Vagina (tissue), 2 donors: ENCODE measurements at regions not wholly inside any gene's neighbourhood (a gene's known extent, or its start where the extent isn't known, plus 50 kb on each side); places are given as distances from the start of the nearest gene placed in this dataset.

Source experiments
- DNase-seq, 2 donors: peaks; one replicate each; pipeline ENCODE4 v3.0.0-alpha.2; 2017; ENCODE audit errors: extremely low spot score in 2 of 2
- H3K27ac ChIP-seq: fragments of 200-600 bp; sonication (generic); one replicate; pipeline ENCODE4 v1.5.1; 2019
- H3K27me3 ChIP-seq: fragments of 200-600 bp; sonication (generic); one replicate; pipeline ENCODE4 v1.5.1; 2019
- H3K36me3 ChIP-seq, 2 donors: fragments of 200-600 bp; sonication (generic); one replicate each; pipeline ENCODE4 v1.5.1; 2017 to 2019
- H3K4me1 ChIP-seq: fragments of 200-600 bp; sonication (generic); one replicate; pipeline ENCODE4 v1.5.1; 2019
- H3K4me3 ChIP-seq, 2 donors: fragments of 200-600 bp; sonication (generic); 1 replicate in 1 of 2; 2 replicates in 1 of 2; pipeline ENCODE4 v1.5.1; 2016 to 2019
- H3K9me3 ChIP-seq: fragments of 200-600 bp; sonication (generic); one replicate; pipeline ENCODE4 v1.5.1; 2019
- POLR2A ChIP-seq, 2 donors: fragments of 450-650 bp; IDR thresholded peaks; one replicate each; pipeline ENCODE4 v1.6.1; 2017; ENCODE audit warnings: antibody characterized with exemption in 2 of 2, mild to moderate bottlenecking in 2 of 2, moderate library complexity in 2 of 2
- POLR2AphosphoS5 ChIP-seq, 2 donors: sonication (generic); formaldehyde crosslinking; IDR thresholded peaks; one replicate each; pipeline ENCODE4 v1.9.0; 2017; ENCODE audit warnings: antibody characterized with exemption in 2 of 2, mild to moderate bottlenecking in 2 of 2, low read depth in 1 of 2; ENCODE audit not compliant: insufficient read depth in 1 of 2
- intact Hi-C: fragments of 100-400 bp; cut with DNase I; formaldehyde crosslinking; loops from one replicate; pipeline ENCODE4 v1.15.1; 2023
- TF ChIP-seq, protein P1 (sequence below), 3 experiments: fragments of 450-650 bp in 2 of 3; fragments of 200-600 bp in 1 of 3; sonication (generic) in 1 of 3; IDR thresholded peaks; one replicate each; pipeline ENCODE4 v1.5.1; 2017 to 2019; ENCODE audit warnings: antibody characterized with exemption in 3 of 3, mild to moderate bottlenecking in 2 of 3, moderate library complexity in 2 of 3

DNA sequence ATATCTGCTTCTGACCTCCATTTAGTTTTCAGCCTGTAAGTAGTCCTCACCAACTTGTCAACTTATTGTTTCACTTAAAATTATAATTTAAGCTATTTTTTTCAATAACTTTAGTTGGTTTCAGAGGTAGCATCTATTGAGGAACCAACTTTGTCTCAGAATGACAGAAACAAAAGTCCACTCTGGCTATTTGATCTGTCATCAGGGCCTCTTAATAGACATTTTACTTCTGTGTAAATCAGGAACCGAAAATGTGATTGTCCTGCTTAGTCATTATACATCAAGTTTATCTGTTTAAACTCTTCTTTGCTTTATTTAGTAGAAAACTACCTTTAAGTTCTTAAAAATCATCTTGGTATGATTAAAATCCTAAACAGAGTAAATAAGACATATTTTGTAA is 820.8 kb upstream of the EDIL3 start:
- H3K9me3 ChIP-seq, result no peaks in the 10 kb centered on the region
- H3K36me3 ChIP-seq, result no peaks in the 10 kb centered on the region
- intact Hi-C loops, result no loop called here
- DNase-seq, result no peak
- H3K4me1 ChIP-seq, result no peaks in the 10 kb centered on the region
- no peak for TF ChIP-seq POLR2AphosphoS5 (IDR thresholded peaks at IDR 0.05; ENCODE audit: insufficient read depth in 1 of 2, low read depth in 1 of 2)
- TF ChIP-seq, protein P1, sequence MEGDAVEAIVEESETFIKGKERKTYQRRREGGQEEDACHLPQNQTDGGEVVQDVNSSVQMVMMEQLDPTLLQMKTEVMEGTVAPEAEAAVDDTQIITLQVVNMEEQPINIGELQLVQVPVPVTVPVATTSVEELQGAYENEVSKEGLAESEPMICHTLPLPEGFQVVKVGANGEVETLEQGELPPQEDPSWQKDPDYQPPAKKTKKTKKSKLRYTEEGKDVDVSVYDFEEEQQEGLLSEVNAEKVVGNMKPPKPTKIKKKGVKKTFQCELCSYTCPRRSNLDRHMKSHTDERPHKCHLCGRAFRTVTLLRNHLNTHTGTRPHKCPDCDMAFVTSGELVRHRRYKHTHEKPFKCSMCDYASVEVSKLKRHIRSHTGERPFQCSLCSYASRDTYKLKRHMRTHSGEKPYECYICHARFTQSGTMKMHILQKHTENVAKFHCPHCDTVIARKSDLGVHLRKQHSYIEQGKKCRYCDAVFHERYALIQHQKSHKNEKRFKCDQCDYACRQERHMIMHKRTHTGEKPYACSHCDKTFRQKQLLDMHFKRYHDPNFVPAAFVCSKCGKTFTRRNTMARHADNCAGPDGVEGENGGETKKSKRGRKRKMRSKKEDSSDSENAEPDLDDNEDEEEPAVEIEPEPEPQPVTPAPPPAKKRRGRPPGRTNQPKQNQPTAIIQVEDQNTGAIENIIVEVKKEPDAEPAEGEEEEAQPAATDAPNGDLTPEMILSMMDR (IDR thresholded peaks at IDR 0.05), result no peak
- no peak for TF ChIP-seq POLR2A (IDR thresholded peaks at IDR 0.05)
- no peak overlapping the region for H3K27ac ChIP-seq
- H3K4me3 ChIP-seq, result no peak overlapping the region
- H3K27me3 ChIP-seq, result no peaks in the 10 kb centered on the region

DNA sequence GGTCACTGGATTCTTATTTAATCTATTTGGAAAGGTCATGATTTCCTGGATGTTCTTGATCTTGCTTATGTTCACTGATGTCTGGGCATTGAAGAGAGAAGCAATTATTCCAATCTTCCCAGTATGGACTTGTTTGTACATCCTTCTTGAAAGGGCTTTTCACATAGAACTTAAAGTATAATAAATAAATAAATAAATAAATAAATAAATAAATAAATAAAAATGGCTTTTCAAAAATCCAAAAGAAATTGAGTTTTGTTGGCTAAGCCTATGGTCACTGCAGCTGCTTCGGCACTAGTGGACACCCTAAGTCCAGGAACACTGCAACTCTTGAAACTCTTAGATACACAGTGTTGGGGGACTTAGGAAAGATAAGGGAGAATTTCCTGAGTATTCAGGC is 840.7 kb upstream of the EDIL3 start:
- Histone ChIP-seq H3K27me3 (no peaks in the 10 kb centered on the region), H3K27ac (no peak overlapping the region), H3K36me3 (no peaks in the 10 kb centered on the region), H3K9me3 (no peaks in the 10 kb centered on the region), H3K4me3 (no peak overlapping the region), H3K4me1 (no peaks in the 10 kb centered on the region)
- intact Hi-C loops, result no loop called here
- TF ChIP-seq POLR2AphosphoS5 (IDR thresholded peaks at IDR 0.05; ENCODE audit: insufficient read depth in 1 of 2, low read depth in 1 of 2), result no peak
- TF ChIP-seq, protein P1 (IDR thresholded peaks at IDR 0.05), result no peak
- no peak for TF ChIP-seq POLR2A (IDR thresholded peaks at IDR 0.05)
- DNase-seq, result no peak

DNA sequence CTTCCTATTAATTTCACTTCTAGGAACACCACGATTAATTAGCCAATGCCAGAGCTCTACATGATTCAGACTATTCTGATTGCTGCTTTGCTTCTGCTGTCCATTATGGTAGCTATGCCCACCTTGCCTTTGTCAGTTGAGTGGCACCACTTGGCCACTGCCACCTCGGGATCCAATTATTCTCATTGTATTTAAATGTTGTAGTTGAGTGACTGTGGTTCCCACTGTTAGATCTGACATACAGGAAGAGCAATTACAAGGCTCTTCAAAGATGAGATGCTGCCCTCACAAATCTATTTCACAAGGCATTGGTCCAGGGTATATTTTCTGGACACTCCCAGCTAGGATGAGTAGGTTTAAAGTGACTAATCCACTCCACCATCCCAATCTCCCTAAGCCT is 864.5 kb upstream of the EDIL3 start:
- intact Hi-C loops, result no loop called here
- Histone ChIP-seq H3K9me3 (no peaks in the 10 kb centered on the region), H3K36me3 (no peaks in the 10 kb centered on the region), H3K4me1 (no peaks in the 10 kb centered on the region), H3K4me3 (no peak overlapping the region), H3K27me3 (no peaks in the 10 kb centered on the region), H3K27ac (no peak overlapping the region)
- TF ChIP-seq POLR2A (IDR thresholded peaks at IDR 0.05), result no peak
- TF ChIP-seq POLR2AphosphoS5 (IDR thresholded peaks at IDR 0.05; ENCODE audit: insufficient read depth in 1 of 2, low read depth in 1 of 2), result no peak
- TF ChIP-seq, protein P1 (IDR thresholded peaks at IDR 0.05), result no peak
- DNase-seq, result no peak

DNA sequence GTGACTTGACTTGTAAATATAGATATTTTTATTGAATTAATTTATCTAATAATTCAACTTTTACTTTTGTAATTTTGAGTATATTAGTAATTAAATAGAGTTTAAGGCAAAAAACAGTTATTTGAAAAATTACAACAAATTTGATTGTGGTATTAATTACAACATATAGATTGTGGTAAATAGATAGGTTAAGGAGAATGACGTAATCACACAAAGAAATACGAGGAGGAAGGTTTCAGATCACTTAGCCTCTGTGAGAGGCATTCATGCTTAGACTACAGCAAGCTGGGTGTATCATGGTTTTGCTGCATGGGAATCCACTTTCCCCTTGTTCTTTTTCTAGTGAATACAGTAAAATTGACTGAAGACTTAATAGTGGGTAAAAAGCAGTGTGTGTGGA is 878.4 kb upstream of the EDIL3 start:
- no peak for DNase-seq
- intact Hi-C loops, result no loop called here
- H3K4me3 ChIP-seq, result no peak overlapping the region
- H3K9me3 ChIP-seq, result no peaks in the 10 kb centered on the region
- H3K36me3 ChIP-seq, result no peaks in the 10 kb centered on the region
- no peak for TF ChIP-seq POLR2AphosphoS5 (IDR thresholded peaks at IDR 0.05; ENCODE audit: insufficient read depth in 1 of 2, low read depth in 1 of 2)
- TF ChIP-seq POLR2A (IDR thresholded peaks at IDR 0.05), result no peak
- TF ChIP-seq, protein P1 (IDR thresholded peaks at IDR 0.05), result no peak
- no peaks in the 10 kb centered on the region for H3K27me3 ChIP-seq
- H3K27ac ChIP-seq, result no peak overlapping the region
- no peaks in the 10 kb centered on the region for H3K4me1 ChIP-seq

DNA sequence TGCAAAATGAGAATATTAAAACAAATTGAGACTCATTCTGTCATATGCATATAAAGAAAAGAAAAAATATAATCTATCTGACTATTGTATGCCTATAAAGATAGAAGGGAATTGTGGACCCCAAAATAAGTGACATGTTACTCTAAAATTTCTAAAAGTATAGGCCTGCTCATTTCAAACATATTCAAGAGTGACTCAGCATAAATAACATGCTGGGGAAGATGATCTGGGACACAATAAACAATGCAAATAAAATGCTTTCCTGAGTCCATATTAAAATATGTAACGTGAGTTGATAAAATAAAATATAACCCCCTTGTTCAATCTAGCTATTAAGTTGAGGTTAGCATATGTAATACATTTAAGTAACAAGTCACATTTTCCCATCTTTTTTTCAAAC is 882.0 kb upstream of the EDIL3 start:
- Histone ChIP-seq H3K4me1 (no peaks in the 10 kb centered on the region), H3K27ac (no peak overlapping the region), H3K4me3 (no peak overlapping the region), H3K9me3 (no peaks in the 10 kb centered on the region), H3K36me3 (no peaks in the 10 kb centered on the region), H3K27me3 (no peaks in the 10 kb centered on the region)
- no peak for DNase-seq
- no peak for TF ChIP-seq POLR2AphosphoS5 (IDR thresholded peaks at IDR 0.05; ENCODE audit: insufficient read depth in 1 of 2, low read depth in 1 of 2)
- no peak for TF ChIP-seq POLR2A (IDR thresholded peaks at IDR 0.05)
- TF ChIP-seq, protein P1 (IDR thresholded peaks at IDR 0.05), result no peak
- intact Hi-C loops, result no loop called here
